ENCODE measurements at regions not wholly inside any gene's neighbourhood (a gene's known extent, or its start where the extent isn't known, plus 50 kb on each side); places are given as distances from the start of the nearest gene placed in this dataset.

GRCh38 chr4:43402393-43402792 is 509.9 kb downstream of the GRXCR1 start:
- no peak for TF ChIP-seq CTCF (optimal IDR thresholded peaks at IDR 0.05 in 1 of 3, IDR thresholded peaks at IDR 0.05 in 1 of 3, conservative IDR thresholded peaks at IDR 0.05 in 1 of 3; ENCODE audit: extremely low read depth in 1 of 3, insufficient read depth in 2 of 3, low read length in 3 of 3)
- no peak for TF ChIP-seq EZH2 (IDR thresholded peaks at IDR 0.05; ENCODE audit: low read length)

Data from keratinocyte (primary cell).